Astrocyte (in vitro differentiated cells and primary cell): ENCODE measurements at regions not wholly inside any gene's neighbourhood (a gene's known extent, or its start where the extent isn't known, plus 50 kb on each side); places are given as distances from the start of the nearest gene placed in this dataset.
"Not testable (repeated sequence)": the region's sequence is repeated elsewhere in the genome, so short reads cannot be mapped to it uniquely, and the experiment has no call there.

Experiments used
- CTCF ChIP-seq: IDR thresholded peaks from 2 replicates; pipeline ENCODE4 v1.5.1; 2011; ENCODE audit warnings: low read depth, mild to moderate bottlenecking, inconsistent platforms, low read length, moderate library complexity; ENCODE audit not compliant: insufficient read depth
- EZH2 ChIP-seq: IDR thresholded peaks from 2 replicates; pipeline ENCODE4 v1.6.1; 2012; ENCODE audit warnings: mild to moderate bottlenecking, low read length, inconsistent platforms; ENCODE audit not compliant: insufficient read depth

- not testable (repeated sequence) for TF ChIP-seq CTCF, EZH2
Observed at GRCh38 chr6:135688476-135688875, 163.0 kb upstream of the PDE7B start.
